BLaER1 treated with 17β-estradiol and CSF1 and Interleukin-3, amounts not matched to agents 10 nM and 100 nM (cell line): ENCODE measurements at regions not wholly inside any gene's neighbourhood (a gene's known extent, or its start where the extent isn't known, plus 50 kb on each side); places are given as distances from the start of the nearest gene placed in this dataset.

Source experiments
- H3K27ac ChIP-seq, 11 experiments: shearing (Covaris generic); formaldehyde crosslinking; 2 replicates each; pipeline ENCODE4 v1.8.1; 2022
- H3K27me3 ChIP-seq, 11 experiments: shearing (Covaris generic); formaldehyde crosslinking; 2 replicates each; pipeline ENCODE4 v1.8.1; 2022
- H3K36me3 ChIP-seq, 11 experiments: shearing (Covaris generic); formaldehyde crosslinking; 2 replicates each; pipeline ENCODE4 v1.8.1; 2022
- H3K4me1 ChIP-seq, 10 experiments: shearing (Covaris generic); formaldehyde crosslinking; 2 replicates each; pipeline ENCODE4 v1.8.1; 2022
- H3K4me2 ChIP-seq, 11 experiments: shearing (Covaris generic); formaldehyde crosslinking; 2 replicates each; pipeline ENCODE4 v1.8.1; 2022
- H3K4me3 ChIP-seq, 10 experiments: shearing (Covaris generic); formaldehyde crosslinking; 2 replicates each; pipeline ENCODE4 v1.8.1; 2022
- H3K9ac ChIP-seq, 11 experiments: shearing (Covaris generic); formaldehyde crosslinking; 2 replicates each; pipeline ENCODE4 v1.8.1; 2022
- H3K9me3 ChIP-seq, 11 experiments: shearing (Covaris generic); formaldehyde crosslinking; replicated peaks in 1 of 11; 2 replicates each; pipeline ENCODE4 v1.8.1; 2022
- H4K20me1 ChIP-seq, 11 experiments: shearing (Covaris generic); formaldehyde crosslinking; 2 replicates each; pipeline ENCODE4 v1.8.1; 2022
- Cebpa-rat ChIP-seq, 11 experiments: shearing (Covaris generic); IDR thresholded peaks; 2 replicates each; pipeline ENCODE4 v1.8.1; 2022

DNA sequence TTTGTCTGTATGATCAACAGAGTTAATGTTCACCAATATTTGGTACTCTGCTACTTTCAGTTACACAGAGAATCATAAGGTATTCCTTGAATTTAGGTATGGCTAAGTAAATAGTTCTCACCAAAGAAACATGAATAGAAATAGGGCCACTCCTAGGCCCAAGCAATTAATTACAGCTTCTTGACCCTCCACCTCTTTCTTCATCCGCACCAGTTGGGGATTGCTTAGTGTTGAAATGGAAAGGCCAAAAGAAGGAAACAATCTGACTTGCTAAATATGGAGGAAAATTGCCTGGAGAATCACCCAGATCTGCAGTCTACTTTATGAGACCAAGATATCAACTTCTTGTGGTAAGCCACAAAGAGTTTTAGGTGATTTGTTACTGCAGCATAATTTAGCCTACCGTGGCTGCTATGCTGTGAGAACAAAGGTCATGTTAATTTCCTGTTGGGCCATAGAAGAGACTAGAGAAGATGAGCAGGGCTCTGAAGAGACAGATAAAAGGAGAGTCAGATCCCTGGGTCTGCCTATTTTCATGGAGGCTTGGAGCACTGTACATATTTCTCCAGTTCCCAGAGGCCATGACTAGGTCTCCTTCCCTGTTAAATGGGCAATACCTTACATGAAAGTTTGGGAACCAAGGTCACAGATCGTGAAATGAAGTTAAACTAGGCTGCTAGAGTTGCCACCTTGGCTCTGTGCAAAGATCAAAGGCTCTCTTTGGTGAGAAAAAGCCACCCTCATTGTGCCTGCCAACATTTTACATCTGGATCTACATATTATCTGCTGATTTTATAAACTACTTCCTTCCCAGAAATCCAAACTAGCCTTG is 93.3 kb upstream of the GDF10 start:
- Histone ChIP-seq H4K20me1 (no peaks in the 10 kb centered on the region), H3K27ac (no peak overlapping the region), H3K4me1 (peaks cover 0 to 12% (median 8%) of the 10 kb centered on the region in 10 experiments; a peak in 8 of 20 replicates), H3K36me3 (no peaks in the 10 kb centered on the region), H3K4me3 (no peak overlapping the region), H3K27me3 (no peaks in the 10 kb centered on the region), H3K4me2 (peak overlapping the region in 7 of 11 experiments; percentile 1 to 34 (median 21); a peak in 9 of 22 replicates), H3K9ac (no peak overlapping the region), H3K9me3 (peaks cover under 1 to 15% (median 5%) of the 10 kb centered on the region in 11 experiments; a peak in 21 of 22 replicates)
- TF ChIP-seq Cebpa-rat (IDR thresholded peaks at IDR 0.05), result no peak

DNA sequence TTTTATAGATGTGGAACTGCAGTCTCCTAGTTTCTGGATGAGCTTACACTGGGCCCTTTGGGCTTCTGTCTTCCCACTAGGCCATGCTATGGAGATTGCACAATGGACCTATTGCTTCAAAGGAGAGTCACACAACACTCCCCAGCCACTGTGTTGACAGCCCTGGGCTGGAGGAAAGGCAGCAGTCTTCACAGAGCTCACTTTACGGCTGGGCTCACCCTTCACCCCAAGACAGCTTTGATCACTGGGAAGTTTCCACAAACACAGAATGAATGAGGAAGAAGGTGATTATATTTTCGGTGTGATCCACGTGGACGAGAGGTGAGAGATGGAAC is 92.7 kb upstream of the GDF10 start:
- H3K36me3 ChIP-seq, result no peaks in the 10 kb centered on the region
- peak overlapping the region in 7 of 11 experiments; percentile 1 to 34 (median 21); a peak in 7 of 22 replicates for H3K4me2 ChIP-seq
- H4K20me1 ChIP-seq, result no peaks in the 10 kb centered on the region
- no peak overlapping the region for H3K9ac ChIP-seq
- H3K4me1 ChIP-seq, result peaks cover 0 to 12% (median 8%) of the 10 kb centered on the region in 10 experiments; a peak in 8 of 20 replicates
- no peak overlapping the region for H3K4me3 ChIP-seq
- no peak overlapping the region for H3K27ac ChIP-seq
- peaks cover 7 to 17% (median 11%) of the 10 kb centered on the region in 11 experiments for H3K9me3 ChIP-seq
- peak in 1 of 11 experiments; percentile 61; a peak in 2 of 22 replicates for TF ChIP-seq Cebpa-rat (IDR thresholded peaks at IDR 0.05)
- H3K27me3 ChIP-seq, result no peaks in the 10 kb centered on the region

GRCh38 chr10:47207894-47208469 is 92.0 kb upstream of the GDF10 start:
- Histone ChIP-seq H3K27me3 (no peaks in the 10 kb centered on the region), H4K20me1 (no peaks in the 10 kb centered on the region), H3K27ac (no peak overlapping the region), H3K4me1 (peaks cover 0 to 12% (median 8%) of the 10 kb centered on the region in 10 experiments; a peak in 8 of 20 replicates), H3K4me2 (no peak overlapping the region), H3K4me3 (no peak overlapping the region), H3K36me3 (no peaks in the 10 kb centered on the region), H3K9me3 (peaks cover 14 to 23% (median 18%) of the 10 kb centered on the region in 11 experiments), H3K9ac (no peak overlapping the region)
- no peak for TF ChIP-seq Cebpa-rat (IDR thresholded peaks at IDR 0.05)

DNA sequence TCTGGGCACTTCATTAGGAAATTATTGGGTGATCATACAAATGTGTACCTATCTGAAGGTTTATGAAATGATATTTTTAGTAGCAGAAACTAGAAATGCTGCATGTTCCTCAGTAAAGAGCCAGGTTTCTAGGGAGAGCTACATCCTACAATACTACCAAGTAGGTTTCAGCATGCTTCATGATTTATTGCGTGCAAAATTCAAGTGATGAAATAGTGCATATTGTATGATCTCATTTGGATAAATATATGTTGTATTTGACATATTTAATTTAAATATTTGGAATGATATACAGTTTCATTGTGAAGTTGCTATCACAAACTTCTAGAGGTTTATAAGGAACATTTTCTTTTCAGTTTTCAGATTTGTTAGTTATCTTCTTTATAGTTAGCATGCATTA is 90.5 kb upstream of the GDF10 start:
- Histone ChIP-seq H3K27me3 (no peaks in the 10 kb centered on the region), H3K36me3 (no peaks in the 10 kb centered on the region), H4K20me1 (no peaks in the 10 kb centered on the region), H3K4me3 (no peak overlapping the region), H3K4me2 (no peak overlapping the region), H3K4me1 (peaks cover 0 to 12% (median 8%) of the 10 kb centered on the region in 10 experiments; a peak in 8 of 20 replicates), H3K27ac (no peak overlapping the region), H3K9ac (no peak overlapping the region), H3K9me3 (peaks cover 14 to 24% (median 18%) of the 10 kb centered on the region in 11 experiments)
- TF ChIP-seq Cebpa-rat (IDR thresholded peaks at IDR 0.05), result no peak

- no peak for TF ChIP-seq Cebpa-rat (IDR thresholded peaks at IDR 0.05)
- no peak overlapping the region for H3K27ac ChIP-seq
- H3K4me1 ChIP-seq, result peaks cover 0 to 5% (median 0%) of the 10 kb centered on the region in 10 experiments; a peak in 1 of 20 replicates
- peaks cover 14 to 24% (median 18%) of the 10 kb centered on the region in 11 experiments for H3K9me3 ChIP-seq
- no peak overlapping the region for H3K4me3 ChIP-seq
- H4K20me1 ChIP-seq, result no peaks in the 10 kb centered on the region
- no peak overlapping the region for H3K4me2 ChIP-seq
- no peak overlapping the region for H3K9ac ChIP-seq
- H3K27me3 ChIP-seq, result no peaks in the 10 kb centered on the region
- H3K36me3 ChIP-seq, result no peaks in the 10 kb centered on the region
Observed at GRCh38 chr10:47214520-47214919, 85.5 kb upstream of the GDF10 start.

- Histone ChIP-seq H3K36me3 (no peaks in the 10 kb centered on the region), H3K4me1 (peaks cover 0 to 5% (median 0%) of the 10 kb centered on the region in 10 experiments; a peak in 1 of 20 replicates), H3K9ac (no peak overlapping the region), H3K27ac (no peak overlapping the region), H3K27me3 (no peaks in the 10 kb centered on the region), H4K20me1 (no peaks in the 10 kb centered on the region), H3K4me2 (no peak overlapping the region; a peak in 2 of 22 replicates), H3K9me3 (peaks cover 9 to 11% (median 10%) of the 10 kb centered on the region in 11 experiments), H3K4me3 (no peak overlapping the region)
- no peak for TF ChIP-seq Cebpa-rat (IDR thresholded peaks at IDR 0.05)
Observed at GRCh38 chr10:47217113-47217512, 82.9 kb upstream of the GDF10 start.

- H3K27me3 ChIP-seq, result no peaks in the 10 kb centered on the region
- no peak for TF ChIP-seq Cebpa-rat (IDR thresholded peaks at IDR 0.05)
- no peaks in the 10 kb centered on the region for H3K9me3 ChIP-seq
- H3K4me3 ChIP-seq, result no peak overlapping the region
- H3K27ac ChIP-seq, result no peak overlapping the region
- H3K36me3 ChIP-seq, result no peaks in the 10 kb centered on the region
- H3K4me1 ChIP-seq, result peaks cover 0 to 5% (median 0%) of the 10 kb centered on the region in 10 experiments; a peak in 1 of 20 replicates
- no peaks in the 10 kb centered on the region for H4K20me1 ChIP-seq
- no peak overlapping the region for H3K9ac ChIP-seq
- H3K4me2 ChIP-seq, result no peak overlapping the region
Observed at GRCh38 chr10:47218803-47219202, 81.2 kb upstream of the GDF10 start.

- Histone ChIP-seq H3K36me3 (no peaks in the 10 kb centered on the region), H3K9ac (no peak overlapping the region)
- TF ChIP-seq Cebpa-rat (IDR thresholded peaks at IDR 0.05), result no peak
Observed at GRCh38 chr10:47222461-47222860, 77.5 kb upstream of the GDF10 start.

DNA sequence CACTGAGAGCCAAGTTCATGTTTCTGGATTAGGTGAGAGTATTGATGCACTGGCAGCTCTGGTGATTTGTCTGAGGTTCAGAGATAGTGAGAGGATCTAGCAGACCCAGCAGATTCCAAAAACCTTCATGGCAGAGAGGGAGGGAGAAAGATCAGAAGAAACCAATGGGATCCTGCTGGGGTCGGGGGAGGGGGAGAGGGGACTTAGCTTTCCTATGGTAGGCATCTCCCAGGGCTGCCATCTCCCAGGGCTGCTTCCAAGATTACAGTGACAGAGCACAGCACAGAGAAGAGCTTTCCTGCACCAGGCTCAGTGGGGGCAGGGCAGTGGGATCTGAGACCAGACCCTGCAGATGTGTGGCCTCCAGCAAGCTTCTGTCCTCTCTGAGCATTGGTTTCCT is 76.8 kb upstream of the GDF10 start:
- Histone ChIP-seq H3K27me3 (no peaks in the 10 kb centered on the region), H3K36me3 (no peaks in the 10 kb centered on the region), H3K4me1 (no peaks in the 10 kb centered on the region), H3K4me3 (no peak overlapping the region), H3K9me3 (peaks cover 0 to under 1% (median 0%) of the 10 kb centered on the region in 11 experiments; a peak in 3 of 22 replicates), H3K4me2 (no peak overlapping the region), H4K20me1 (no peaks in the 10 kb centered on the region), H3K27ac (no peak overlapping the region), H3K9ac (no peak overlapping the region)
- TF ChIP-seq Cebpa-rat (IDR thresholded peaks at IDR 0.05), result no peak

More at GRCh38 chr10:47222461-47222860, 77.5 kb upstream of the GDF10 start:
- Histone ChIP-seq H3K4me2 (no peak overlapping the region), H3K4me3 (no peak overlapping the region), H4K20me1 (no peaks in the 10 kb centered on the region), H3K27me3 (no peaks in the 10 kb centered on the region), H3K9me3 (no peaks in the 10 kb centered on the region), H3K27ac (no peak overlapping the region), H3K4me1 (peaks cover 0 to 2% (median 0%) of the 10 kb centered on the region in 10 experiments; a peak in 1 of 20 replicates)
